ENCODE measurements at regions not wholly inside any gene's neighbourhood (a gene's known extent, or its start where the extent isn't known, plus 50 kb on each side); places are given as distances from the start of the nearest gene placed in this dataset.

- TF ChIP-seq CEBPB (IDR thresholded peaks at IDR 0.05) (no peak), TAF1 (IDR thresholded peaks at IDR 0.05; ENCODE audit: low read depth) (no peak), RAD21 (IDR thresholded peaks at IDR 0.05; ENCODE audit: low read depth) (no peak), FOXM1 (IDR thresholded peaks at IDR 0.05; ENCODE audit: borderline replicate concordance, low read depth) (no peak), CREB1 (IDR thresholded peaks at IDR 0.05; ENCODE audit: low read depth) (no peak), TCF12 (IDR thresholded peaks at IDR 0.05; ENCODE audit: low read depth) (no peak), MAX (IDR thresholded peaks at IDR 0.05) (no peak), EGR1 (IDR thresholded peaks at IDR 0.05) (no peak), NFIC (IDR thresholded peaks at IDR 0.05) (no peak), ZBTB7A (IDR thresholded peaks at IDR 0.05; ENCODE audit: low read depth) (no peak), USF1 (IDR thresholded peaks at IDR 0.05) (no peak), YY1 (IDR thresholded peaks at IDR 0.05; ENCODE audit: low read depth) (no peak)
Observed at GRCh38 chr1:55932402-55932801, 647.0 kb downstream of the PLPP3 start.

- TF ChIP-seq NFIC (IDR thresholded peaks at IDR 0.05), result no peak
- TF ChIP-seq EP300 (IDR thresholded peaks at IDR 0.05; ENCODE audit: borderline replicate concordance), result no peak
- TF ChIP-seq EGR1 (IDR thresholded peaks at IDR 0.05), result no peak
- TF ChIP-seq TAF1 (IDR thresholded peaks at IDR 0.05; ENCODE audit: low read depth), result no peak
- no peak for TF ChIP-seq YY1 (IDR thresholded peaks at IDR 0.05; ENCODE audit: low read depth)
- TF ChIP-seq MAX (IDR thresholded peaks at IDR 0.05), result no peak
- TF ChIP-seq TCF12 (IDR thresholded peaks at IDR 0.05; ENCODE audit: low read depth), result no peak
- no peak for TF ChIP-seq CREB1 (IDR thresholded peaks at IDR 0.05; ENCODE audit: low read depth)
- TF ChIP-seq CEBPB (IDR thresholded peaks at IDR 0.05), result no peak
- TF ChIP-seq REST (IDR thresholded peaks at IDR 0.05; ENCODE audit: low read depth), result no peak
- no peak for TF ChIP-seq USF1 (IDR thresholded peaks at IDR 0.05)
Observed at GRCh38 chr1:55931081-55931940, 648.1 kb downstream of the PLPP3 start.

GRCh38 chr1:55929652-55930051 is 649.7 kb downstream of the PLPP3 start:
- TF ChIP-seq CEBPB (IDR thresholded peaks at IDR 0.05), result no peak
- no peak for TF ChIP-seq ZBTB7A (IDR thresholded peaks at IDR 0.05; ENCODE audit: low read depth)
- no peak for TF ChIP-seq CREB1 (IDR thresholded peaks at IDR 0.05; ENCODE audit: low read depth)
- no peak for TF ChIP-seq USF1 (IDR thresholded peaks at IDR 0.05)
- TF ChIP-seq EP300 (IDR thresholded peaks at IDR 0.05; ENCODE audit: borderline replicate concordance), result no peak
- no peak for TF ChIP-seq NFIC (IDR thresholded peaks at IDR 0.05)
- TF ChIP-seq TCF12 (IDR thresholded peaks at IDR 0.05; ENCODE audit: low read depth), result no peak
- TF ChIP-seq TAF1 (IDR thresholded peaks at IDR 0.05; ENCODE audit: low read depth), result no peak
- TF ChIP-seq RAD21 (IDR thresholded peaks at IDR 0.05; ENCODE audit: low read depth), result no peak
- no peak for TF ChIP-seq TEAD4 (IDR thresholded peaks at IDR 0.05)
- TF ChIP-seq MAX (IDR thresholded peaks at IDR 0.05), result no peak
- TF ChIP-seq EGR1 (IDR thresholded peaks at IDR 0.05), result no peak
- TF ChIP-seq FOXM1 (IDR thresholded peaks at IDR 0.05; ENCODE audit: borderline replicate concordance, low read depth), result no peak
- no peak for TF ChIP-seq YY1 (IDR thresholded peaks at IDR 0.05; ENCODE audit: low read depth)

- TF ChIP-seq TEAD4 (IDR thresholded peaks at IDR 0.05) (no peak), MAX (IDR thresholded peaks at IDR 0.05) (no peak), TCF12 (IDR thresholded peaks at IDR 0.05; ENCODE audit: low read depth) (no peak), EP300 (IDR thresholded peaks at IDR 0.05; ENCODE audit: borderline replicate concordance) (no peak), NFIC (IDR thresholded peaks at IDR 0.05) (no peak), FOXM1 (IDR thresholded peaks at IDR 0.05; ENCODE audit: borderline replicate concordance, low read depth) (no peak), TAF1 (IDR thresholded peaks at IDR 0.05; ENCODE audit: low read depth) (no peak), USF1 (IDR thresholded peaks at IDR 0.05) (no peak), ZBTB7A (IDR thresholded peaks at IDR 0.05; ENCODE audit: low read depth) (no peak), RAD21 (IDR thresholded peaks at IDR 0.05; ENCODE audit: low read depth) (no peak), CREB1 (IDR thresholded peaks at IDR 0.05; ENCODE audit: low read depth) (no peak), CEBPB (IDR thresholded peaks at IDR 0.05) (no peak), YY1 (IDR thresholded peaks at IDR 0.05; ENCODE audit: low read depth) (no peak), EGR1 (IDR thresholded peaks at IDR 0.05) (no peak), REST (IDR thresholded peaks at IDR 0.05; ENCODE audit: low read depth) (no peak)
Observed at GRCh38 chr1:55928576-55928975, 650.8 kb downstream of the PLPP3 start.
